IMR-90 (cell line): ENCODE measurements at regions not wholly inside any gene's neighbourhood (a gene's known extent, or its start where the extent isn't known, plus 50 kb on each side); places are given as distances from the start of the nearest gene placed in this dataset.

Source experiments
- ATAC-seq: fragments of 200-7000 bp; cut with Tn5 transposase; 2 replicates; pipeline ENCODE4 v1.9.1; 2020; ENCODE audit warnings: low read depth, mild to moderate bottlenecking, moderate library complexity
- BruUV-seq: library from RNA; stranded (reverse); fragments of 400-500 nt; replicated peaks from 2 replicates; lab custom pipeline; 2021; lab: Mats Ljungman, UMichigan
- CTCF ChIA-PET: fragments of 300-600 bp; formaldehyde crosslinking; extraction: SDS; loops from one replicate; lab custom pipeline; 2021; ENCODE audit warnings: antibody characterized with exemption; lab: Yijun Ruan, JAX
- POLR2A ChIA-PET: fragments of 300-600 bp; sonication (Branson Sonifier 250); formaldehyde crosslinking; loops from one replicate; lab custom pipeline; 2022; ENCODE audit warnings: antibody characterized with exemption; ENCODE audit not compliant: unreplicated experiment; lab: Charles Lee
- DNase-seq: peaks from one replicate; pipeline ENCODE4 v3.0.0; 2013
- H2AFZ ChIP-seq: replicated peaks from 2 replicates; pipeline ENCODE3; 2013; ENCODE audit warnings: low read length, mild to moderate bottlenecking; ENCODE audit not compliant: poor library complexity
- H2AK5ac ChIP-seq: 2 replicates; pipeline ENCODE4 v1.6.1; 2013; ENCODE audit warnings: low read depth, low read length, inconsistent platforms
- H2AK9ac ChIP-seq: replicated peaks from 2 replicates; pipeline ENCODE3; 2013; ENCODE audit warnings: mild to moderate bottlenecking, low read depth, low read length, moderate library complexity; ENCODE audit not compliant: poor library complexity
- H2BK120ac ChIP-seq: 2 replicates; pipeline ENCODE4 v1.6.1; 2013; ENCODE audit warnings: low read depth, low read length, inconsistent platforms
- H2BK15ac ChIP-seq: 3 replicates; pipeline ENCODE4 v1.6.1; 2013; ENCODE audit warnings: low read depth, low read length, inconsistent platforms
- H2BK20ac ChIP-seq: 2 replicates; pipeline ENCODE4 v1.6.1; 2013; ENCODE audit warnings: low read depth, mild to moderate bottlenecking, inconsistent platforms, low read length, moderate library complexity
- H2BK5ac ChIP-seq: 2 replicates; pipeline ENCODE4 v1.6.1; 2013; ENCODE audit warnings: mild to moderate bottlenecking, low read depth, low read length, inconsistent platforms; ENCODE audit not compliant: poor library complexity, severe bottlenecking
- H3K14ac ChIP-seq: replicated peaks from 2 replicates; pipeline ENCODE4 v1.6.1; 2013; ENCODE audit warnings: low read depth, low read length, inconsistent platforms
- H3K18ac ChIP-seq: 2 replicates; pipeline ENCODE4 v1.6.1; 2013; ENCODE audit warnings: low read depth, low read length, control low read depth
- H3K23ac ChIP-seq: 2 replicates; pipeline ENCODE4 v1.6.1; 2013; ENCODE audit warnings: low read depth, low read length, inconsistent platforms
- H3K27ac ChIP-seq: 2 replicates; pipeline ENCODE4 v1.5.1; 2013; ENCODE audit warnings: mild to moderate bottlenecking, control low read depth, low read length; ENCODE audit not compliant: insufficient read depth
- H3K27me3 ChIP-seq: 2 replicates; pipeline ENCODE4 v1.6.1; 2013; ENCODE audit warnings: low read length; ENCODE audit not compliant: control insufficient read depth, insufficient read depth
- H3K36me3 ChIP-seq: 2 replicates; pipeline ENCODE4 v1.6.1; 2013; ENCODE audit warnings: low read length, mixed read lengths; ENCODE audit not compliant: control insufficient read depth, insufficient read depth
- H3K4ac ChIP-seq: 2 replicates; pipeline ENCODE4 v1.6.1; 2013; ENCODE audit warnings: low read depth, low read length, inconsistent platforms
- H3K4me1 ChIP-seq: 2 replicates; pipeline ENCODE4 v1.6.1; 2013; ENCODE audit warnings: low read length, mixed read lengths; ENCODE audit not compliant: control insufficient read depth, insufficient read depth
- H3K4me2 ChIP-seq: 2 replicates; pipeline ENCODE4 v1.6.1; 2013; ENCODE audit warnings: low read depth, mild to moderate bottlenecking, control low read depth, low read length, moderate library complexity
- H3K4me3 ChIP-seq: 2 replicates; pipeline ENCODE4 v1.5.1; 2013; ENCODE audit warnings: low read depth, mild to moderate bottlenecking, control low read depth, low read length, moderate library complexity; ENCODE audit not compliant: insufficient read depth
- H3K56ac ChIP-seq: 2 replicates; pipeline ENCODE4 v1.6.1; 2013; ENCODE audit warnings: low read length, inconsistent platforms; ENCODE audit not compliant: insufficient read depth; ENCODE audit errors: extremely low read depth
- H3K79me1 ChIP-seq, 2 experiments: 2 replicates each; pipeline ENCODE4 v1.6.1; 2013; ENCODE audit warnings: low read length in 2 of 2, inconsistent platforms in 1 of 2, low read depth in 1 of 2
- H3K9ac ChIP-seq: 2 replicates; pipeline ENCODE4 v1.6.1; 2013; ENCODE audit warnings: low read depth, low read length, control low read depth
- H3K9me1 ChIP-seq: 2 replicates; pipeline ENCODE4 v1.6.1; 2013; ENCODE audit warnings: low read length, inconsistent platforms; ENCODE audit not compliant: insufficient read depth
- H3K9me3 ChIP-seq: 2 replicates; pipeline ENCODE4 v1.6.1; 2013; ENCODE audit warnings: low read length; ENCODE audit not compliant: control insufficient read depth, insufficient read depth
- H4K20me1 ChIP-seq: 2 replicates; pipeline ENCODE4 v1.6.1; 2013; ENCODE audit warnings: low read length, inconsistent platforms; ENCODE audit not compliant: insufficient read depth
- H4K5ac ChIP-seq: 2 replicates; pipeline ENCODE4 v1.6.1; 2013; ENCODE audit warnings: mild to moderate bottlenecking, low read depth, low read length, control low read depth
- H4K8ac ChIP-seq, 2 experiments: 2 replicates each; pipeline ENCODE4 v1.6.1; 2013; ENCODE audit warnings: low read depth in 2 of 2, low read length in 2 of 2, control low read depth in 1 of 2, inconsistent platforms in 1 of 2
- H4K91ac ChIP-seq: 2 replicates; pipeline ENCODE4 v1.6.1; 2013; ENCODE audit warnings: low read depth, low read length, inconsistent platforms; ENCODE audit not compliant: insufficient read depth
- POLR2A ChIP-seq: IDR thresholded peaks from 2 replicates; pipeline ENCODE4 v1.6.1; 2012; ENCODE audit warnings: mild to moderate bottlenecking, low read depth, low read length
- SMC3 ChIP-seq: fragments of 150-350 bp; IDR thresholded peaks from 2 replicates; pipeline ENCODE4 v1.6.1; 2016; ENCODE audit warnings: low read depth, mild to moderate bottlenecking, antibody characterized with exemption, low read length, moderate library complexity
- WGBS, 2 experiments: methylation state at CpG; one replicate each; pipeline versions ENCODE4 v1.1.5 to v1.1.7; 2013; ENCODE audit warnings: missing lambda C conversion rate in 2 of 2; ENCODE audit not compliant: insufficient read length in 1 of 2; ENCODE audit errors: extremely low coverage in 2 of 2; 5-methylcytosine and 5-hydroxymethylcytosine counted together
- dilution Hi-C: fragments of 300-500 bp; cut with HindIII; formaldehyde crosslinking; loops from one replicate; pipeline ENCODE4 v1.14.3; 2018; ENCODE audit warnings: low sequenced_read_pairs; ENCODE audit not compliant: unreplicated experiment
- in situ Hi-C: fragments of 300-500 bp; cut with MboI; formaldehyde crosslinking; loops from 3 replicates; pipeline ENCODE4 v1.14.3; 2019; ENCODE audit warnings: low sequenced_read_pairs, inconsistent platforms, mixed read lengths
- intact Hi-C: fragments of 100-400 bp; cut with micrococcal nuclease; formaldehyde crosslinking; loops from 2 replicates; pipeline ENCODE4 v1.10.0; 2022

DNA sequence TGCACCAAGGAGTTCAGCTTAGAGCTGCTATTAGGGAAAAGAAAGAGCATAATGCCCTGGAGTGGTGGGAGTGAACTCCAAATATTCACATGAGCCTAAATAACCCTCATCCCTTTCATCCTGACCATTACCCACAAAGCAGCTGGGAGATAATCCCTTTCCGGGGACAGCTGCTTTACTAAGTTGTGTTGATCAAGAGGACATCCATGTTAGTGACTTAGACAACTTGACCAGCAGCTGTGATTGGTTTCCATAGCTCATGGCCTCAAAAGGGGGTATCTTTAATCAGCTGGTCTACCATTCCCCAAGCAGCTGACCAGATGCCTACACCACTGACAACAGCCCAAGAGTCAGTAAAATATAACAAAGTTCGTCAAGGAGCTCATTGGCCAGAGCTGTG is 75.8 kb upstream of the LY86 start:
- H2BK15ac ChIP-seq = no peak overlapping the region
- H3K36me3 ChIP-seq = no peaks in the 10 kb centered on the region
- H3K56ac ChIP-seq = no peak overlapping the region
- H2AFZ ChIP-seq = no peak overlapping the region
- H4K8ac ChIP-seq = no peak overlapping the region
- H3K9me1 ChIP-seq = no peaks in the 10 kb centered on the region
- no peak overlapping the region for H3K18ac ChIP-seq
- no CpG with 5 or more reads among the region's 2 CpGs for WGBS, 2 experiments
- intact Hi-C loops (no loop called here), in situ Hi-C loops (no loop called here), dilution Hi-C loops (no loop called here)
- BruUV-seq = no TSS peak
- CTCF ChIA-PET = no interaction called here
- H2BK5ac ChIP-seq = no peak overlapping the region
- no peaks in the 10 kb centered on the region for H3K79me1 ChIP-seq
- POLR2A ChIA-PET = no interaction called here
- no peak overlapping the region for H3K4me3 ChIP-seq
- H3K4me1 ChIP-seq = no peaks in the 10 kb centered on the region
- H2AK9ac ChIP-seq = no peak overlapping the region
- TF ChIP-seq SMC3 (no peak), POLR2A (no peak)
- H2BK120ac ChIP-seq = no peak overlapping the region
- H2AK5ac ChIP-seq = no peak overlapping the region
- H3K4ac ChIP-seq = no peak overlapping the region
- H3K27ac ChIP-seq = no peak overlapping the region
- no peak for DNase-seq
- no peak overlapping the region for H3K9ac ChIP-seq
- no peak overlapping the region for H4K91ac ChIP-seq
- no peak overlapping the region for H4K5ac ChIP-seq
- peaks cover 14% of the 10 kb centered on the region for H3K9me3 ChIP-seq
- no peak overlapping the region for H2BK20ac ChIP-seq
- no peaks in the 10 kb centered on the region for H3K27me3 ChIP-seq
- H3K14ac ChIP-seq = no peak overlapping the region
- H4K20me1 ChIP-seq = no peaks in the 10 kb centered on the region
- ATAC-seq = no peak
- no peak overlapping the region for H3K23ac ChIP-seq
- H3K4me2 ChIP-seq = no peak overlapping the region
